MM.1S (cell line): ENCODE measurements at regions not wholly inside any gene's neighbourhood (a gene's known extent, or its start where the extent isn't known, plus 50 kb on each side); places are given as distances from the start of the nearest gene placed in this dataset.
"Not testable (repeated sequence)": the region's sequence is repeated elsewhere in the genome, so short reads cannot be mapped to it uniquely, and the experiment has no call there.

Experiments used
- DNase-seq: peaks from one replicate; pipeline ENCODE4 v3.0.0-alpha.2; 2015
- H2AFZ ChIP-seq: fragments of 300-600 bp; sonication (generic); 2 replicates; pipeline ENCODE4 v1.6.0; 2016; ENCODE audit warnings: antibody characterized with exemption, low read length
- H3F3A ChIP-seq: fragments of 300-600 bp; sonication (generic); 2 replicates; pipeline ENCODE4 v1.6.1; 2016; ENCODE audit warnings: mild to moderate bottlenecking, antibody characterized with exemption, low read length, moderate library complexity, mixed read lengths; ENCODE audit not compliant: insufficient read depth
- H3K27ac ChIP-seq: fragments of 300-600 bp; sonication (generic); 2 replicates; pipeline ENCODE4 v1.5.1; 2016; ENCODE audit warnings: mild to moderate bottlenecking, low read length
- H3K27me3 ChIP-seq: fragments of 300-600 bp; sonication (generic); replicated peaks from 2 replicates; pipeline ENCODE4 v1.6.0; 2016; ENCODE audit warnings: low read length; ENCODE audit not compliant: insufficient read depth
- H3K36me3 ChIP-seq: fragments of 300-600 bp; sonication (generic); replicated peaks from 2 replicates; pipeline ENCODE4 v1.6.1; 2016; ENCODE audit warnings: mild to moderate bottlenecking, low read length, mixed read lengths; ENCODE audit not compliant: insufficient read depth
- H3K4me1 ChIP-seq: fragments of 300-600 bp; sonication (generic); 2 replicates; pipeline ENCODE4 v1.6.1; 2016; ENCODE audit warnings: low read length, mixed read lengths
- H3K4me2 ChIP-seq: fragments of 300-600 bp; sonication (generic); 2 replicates; pipeline ENCODE4 v1.6.0; 2016; ENCODE audit warnings: low read depth, low read length
- H3K4me3 ChIP-seq: fragments of 300-600 bp; sonication (generic); 2 replicates; pipeline ENCODE4 v1.5.1; 2016; ENCODE audit warnings: low read length, mixed read lengths
- H3K79me2 ChIP-seq: fragments of 300-600 bp; sonication (generic); 2 replicates; pipeline ENCODE4 v1.6.1; 2016; ENCODE audit warnings: mixed run types, low read length, mixed read lengths
- H3K9ac ChIP-seq: fragments of 300-600 bp; sonication (generic); 2 replicates; pipeline ENCODE4 v1.6.1; 2016; ENCODE audit warnings: low read length, mixed read lengths
- H3K9me2 ChIP-seq: fragments of 300-600 bp; sonication (generic); replicated peaks from 2 replicates; pipeline ENCODE4 v1.6.1; 2016; ENCODE audit warnings: mild to moderate bottlenecking, low read length, mixed read lengths; ENCODE audit not compliant: insufficient read depth
- H3K9me3 ChIP-seq: fragments of 300-600 bp; sonication (generic); replicated peaks from 2 replicates; pipeline ENCODE4 v1.6.1; 2016; ENCODE audit warnings: mild to moderate bottlenecking, low read length, mixed read lengths; ENCODE audit not compliant: insufficient read depth
- H4K20me1 ChIP-seq: fragments of 300-600 bp; sonication (generic); 2 replicates; pipeline ENCODE4 v1.6.1; 2016; ENCODE audit warnings: mild to moderate bottlenecking, low read length, moderate library complexity, mixed read lengths; ENCODE audit not compliant: insufficient read depth
- EZH2 ChIP-seq: fragments of 300-600 bp; sonication (generic); optimal IDR thresholded peaks from 2 replicates; pipeline ENCODE3; 2017; ENCODE audit warnings: low read depth, mild to moderate bottlenecking, antibody characterized with exemption, low read length, mixed read lengths
- EZH2phosphoT487 ChIP-seq: fragments of 300-600 bp; sonication (generic); IDR thresholded peaks from 2 replicates; pipeline ENCODE4 v1.6.1; 2018; ENCODE audit warnings: antibody characterized with exemption, low read length
- TF ChIP-seq, protein P1 (sequence below): fragments of 300-600 bp; sonication (generic); IDR thresholded peaks from 2 replicates; pipeline ENCODE4 v1.5.1; 2016; ENCODE audit warnings: antibody characterized with exemption, low read length, mixed read lengths

- H3K36me3 ChIP-seq, result no peaks in the 10 kb centered on the region
- TF ChIP-seq EZH2 (no peak), EZH2phosphoT487 (no peak)
- TF ChIP-seq, protein P1, sequence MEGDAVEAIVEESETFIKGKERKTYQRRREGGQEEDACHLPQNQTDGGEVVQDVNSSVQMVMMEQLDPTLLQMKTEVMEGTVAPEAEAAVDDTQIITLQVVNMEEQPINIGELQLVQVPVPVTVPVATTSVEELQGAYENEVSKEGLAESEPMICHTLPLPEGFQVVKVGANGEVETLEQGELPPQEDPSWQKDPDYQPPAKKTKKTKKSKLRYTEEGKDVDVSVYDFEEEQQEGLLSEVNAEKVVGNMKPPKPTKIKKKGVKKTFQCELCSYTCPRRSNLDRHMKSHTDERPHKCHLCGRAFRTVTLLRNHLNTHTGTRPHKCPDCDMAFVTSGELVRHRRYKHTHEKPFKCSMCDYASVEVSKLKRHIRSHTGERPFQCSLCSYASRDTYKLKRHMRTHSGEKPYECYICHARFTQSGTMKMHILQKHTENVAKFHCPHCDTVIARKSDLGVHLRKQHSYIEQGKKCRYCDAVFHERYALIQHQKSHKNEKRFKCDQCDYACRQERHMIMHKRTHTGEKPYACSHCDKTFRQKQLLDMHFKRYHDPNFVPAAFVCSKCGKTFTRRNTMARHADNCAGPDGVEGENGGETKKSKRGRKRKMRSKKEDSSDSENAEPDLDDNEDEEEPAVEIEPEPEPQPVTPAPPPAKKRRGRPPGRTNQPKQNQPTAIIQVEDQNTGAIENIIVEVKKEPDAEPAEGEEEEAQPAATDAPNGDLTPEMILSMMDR, result no peak
- DNase-seq, result no peak
Observed at GRCh38 chr17:54620399-54620978, 280.2 kb upstream of the TOM1L1 start.

DNA sequence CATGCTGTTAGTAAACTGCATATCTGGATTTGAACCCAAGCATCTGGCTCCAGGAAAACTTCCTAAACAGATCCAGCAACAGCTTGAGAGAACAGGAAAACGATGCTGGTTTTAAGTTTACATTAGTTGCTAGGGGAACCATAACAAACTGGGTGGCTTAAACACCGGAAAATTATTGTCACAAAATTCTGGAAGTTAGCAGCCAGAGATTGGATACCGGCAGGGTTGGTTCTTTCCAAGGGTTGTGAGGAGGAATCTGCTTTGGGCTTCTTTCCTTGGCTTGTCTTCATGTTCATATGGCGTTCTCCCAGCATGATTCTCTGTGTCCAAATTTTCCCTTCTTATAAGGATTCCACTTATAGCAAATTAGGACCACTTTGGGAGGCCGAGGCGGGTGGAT lies 276.9 kb upstream of the TOM1L1 start:
- no peak for TF ChIP-seq EZH2phosphoT487
- no peaks in the 10 kb centered on the region for H3K79me2 ChIP-seq

More at GRCh38 chr17:54620399-54620978, 280.2 kb upstream of the TOM1L1 start:
- Histone ChIP-seq H3K4me3 (no peak overlapping the region), H3K27me3 (no peaks in the 10 kb centered on the region), H3F3A (no peaks in the 10 kb centered on the region), H3K9me2 (no peaks in the 10 kb centered on the region), H3K4me1 (no peaks in the 10 kb centered on the region), H3K9me3 (no peaks in the 10 kb centered on the region), H2AFZ (no peak overlapping the region), H3K4me2 (no peak overlapping the region), H3K9ac (no peak overlapping the region), H4K20me1 (no peaks in the 10 kb centered on the region), H3K27ac (no peak overlapping the region), H3K79me2 (no peaks in the 10 kb centered on the region)

GRCh38 chr17:54626146-54626703 lies 274.4 kb upstream of the TOM1L1 start:
- TF ChIP-seq EZH2phosphoT487 (no peak), EZH2 (no peak)
- TF ChIP-seq, protein P1, result no peak
- Histone ChIP-seq H2AFZ (no peak overlapping the region), H4K20me1 (no peaks in the 10 kb centered on the region), H3K9ac (no peak overlapping the region), H3K4me2 (no peak overlapping the region), H3K79me2 (no peaks in the 10 kb centered on the region), H3K9me3 (no peaks in the 10 kb centered on the region), H3F3A (no peaks in the 10 kb centered on the region), H3K9me2 (no peaks in the 10 kb centered on the region), H3K27me3 (no peaks in the 10 kb centered on the region), H3K4me1 (no peaks in the 10 kb centered on the region), H3K36me3 (no peaks in the 10 kb centered on the region), H3K27ac (no peak overlapping the region), H3K4me3 (no peak overlapping the region)
- no peak for DNase-seq

More for the DNA sequence above, 276.9 kb upstream of the TOM1L1 start:
- no peaks in the 10 kb centered on the region for H3K9me3 ChIP-seq
- H4K20me1 ChIP-seq, result no peaks in the 10 kb centered on the region
- no peak overlapping the region for H2AFZ ChIP-seq
- no peaks in the 10 kb centered on the region for H3F3A ChIP-seq
- H3K9ac ChIP-seq, result no peak overlapping the region
- no peak overlapping the region for H3K4me2 ChIP-seq
- no peak overlapping the region for H3K27ac ChIP-seq
- no peak for DNase-seq
- H3K36me3 ChIP-seq, result no peaks in the 10 kb centered on the region
- no peaks in the 10 kb centered on the region for H3K9me2 ChIP-seq
- no peaks in the 10 kb centered on the region for H3K4me1 ChIP-seq
- H3K4me3 ChIP-seq, result no peak overlapping the region
- no peaks in the 10 kb centered on the region for H3K27me3 ChIP-seq

DNA sequence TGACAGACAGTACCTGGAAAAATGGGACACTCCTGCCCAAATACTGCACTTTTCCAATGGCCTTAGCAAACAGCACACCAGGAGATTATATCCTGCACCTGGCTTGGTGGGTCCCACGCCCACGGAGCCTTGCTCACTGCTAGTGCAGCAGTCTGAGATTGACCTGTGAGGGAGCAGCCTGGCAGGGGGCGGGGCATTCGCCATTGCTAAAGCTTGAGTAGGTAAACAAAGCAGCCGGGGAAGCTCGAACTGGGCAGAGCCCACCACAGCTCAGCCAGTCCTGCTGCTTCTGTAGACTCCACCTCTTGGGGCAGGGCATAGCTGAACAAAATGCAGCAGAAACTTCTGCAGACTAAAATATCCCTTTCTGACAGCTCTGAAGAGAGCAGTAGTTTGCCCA lies 261.2 kb upstream of the TOM1L1 start:
- not testable (repeated sequence) for H3K36me3 ChIP-seq, H3K4me1 ChIP-seq, H4K20me1 ChIP-seq, H3K9ac ChIP-seq, H3K9me3 ChIP-seq, DNase-seq, H3K9me2 ChIP-seq, H3F3A ChIP-seq, H3K4me2 ChIP-seq, H3K4me3 ChIP-seq, H3K27ac ChIP-seq, H3K79me2 ChIP-seq, H3K27me3 ChIP-seq, H2AFZ ChIP-seq
